Tibial artery (tissue), 4 donors: ENCODE measurements at regions not wholly inside any gene's neighbourhood (a gene's known extent, or its start where the extent isn't known, plus 50 kb on each side); places are given as distances from the start of the nearest gene placed in this dataset.
"Not testable (repeated sequence)": the region's sequence is repeated elsewhere in the genome, so short reads cannot be mapped to it uniquely, and the experiment has no call there.

Experiments used
- DNase-seq, 2 donors: peaks; one replicate each; pipeline ENCODE4 v3.0.0-alpha.2; 2019
- H3K27ac ChIP-seq, 2 donors: fragments of 200-600 bp; sonication (generic) in 1 of 2; 1 replicate in 1 of 2; 2 replicates in 1 of 2; pipeline ENCODE4 v1.5.1; 2018 to 2019; ENCODE audit warnings: mild to moderate bottlenecking in 1 of 2
- H3K27me3 ChIP-seq, 2 donors: fragments of 200-600 bp; sonication (generic) in 1 of 2; one replicate each; pipeline versions ENCODE4 v1.5.1 to v1.6.0; 2016 to 2019
- H3K36me3 ChIP-seq, 3 donors: fragments of 200-600 bp; sonication (generic) in 2 of 3; one replicate each; pipeline ENCODE4 v1.5.1; 2016 to 2019; ENCODE audit warnings: mild to moderate bottlenecking in 2 of 3
- H3K4me1 ChIP-seq, 4 donors: fragments of 200-600 bp; sonication (generic) in 2 of 4; 1 replicate in 3 of 4; 2 replicates in 1 of 4; pipeline ENCODE4 v1.5.1; 2016 to 2019
- H3K4me3 ChIP-seq, 2 donors: fragments of 200-600 bp; sonication (generic) in 1 of 2; 1 replicate in 1 of 2; 2 replicates in 1 of 2; pipeline ENCODE4 v1.5.1; 2018 to 2019; ENCODE audit warnings: mild to moderate bottlenecking in 2 of 2
- H3K9me3 ChIP-seq, 3 donors: fragments of 200-600 bp; sonication (generic) in 1 of 3; one replicate each; pipeline ENCODE4 v1.5.1; 2016 to 2019
- intact Hi-C: fragments of 100-400 bp; cut with DNase I; formaldehyde crosslinking; loops from one replicate; pipeline ENCODE4 v1.15.0; 2023; ENCODE audit warnings: low total_unique reads
- TF ChIP-seq, protein P1 (sequence below), 2 experiments: fragments of 200-600 bp in 1 of 2; fragments of 450-650 bp in 1 of 2; IDR thresholded peaks; one replicate each; pipeline ENCODE4 v1.5.1; 2017 to 2019; ENCODE audit warnings: antibody characterized with exemption in 2 of 2, mild to moderate bottlenecking in 1 of 2, moderate library complexity in 1 of 2

DNA sequence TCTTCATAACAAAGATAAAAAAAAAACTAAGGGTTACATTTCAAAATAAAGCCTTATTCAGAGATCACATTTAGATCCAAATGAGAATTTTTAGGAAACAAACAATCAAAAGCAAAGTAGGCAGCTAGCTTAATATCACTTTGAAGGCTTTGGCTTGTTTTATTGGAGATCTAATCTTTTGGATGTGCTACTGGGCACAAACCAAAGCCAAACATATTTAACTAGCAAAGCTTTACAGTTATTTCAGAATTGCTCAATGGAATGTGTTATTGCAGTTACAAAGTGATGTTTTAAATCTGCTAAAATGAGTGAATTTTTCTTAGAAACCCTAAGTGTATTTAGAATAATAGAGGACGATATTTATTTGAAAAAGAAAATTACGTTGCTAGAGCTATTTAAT lies 114.7 kb upstream of the KLHL1 start:
- intact Hi-C loops = no loop called here
- Histone ChIP-seq H3K27me3 (no peaks in the 10 kb centered on the region), H3K36me3 (no peaks in the 10 kb centered on the region), H3K4me1 (no peaks in the 10 kb centered on the region), H3K4me3 (no peak overlapping the region), H3K27ac (no peak overlapping the region), H3K9me3 (no peaks in the 10 kb centered on the region)
- TF ChIP-seq, protein P1, sequence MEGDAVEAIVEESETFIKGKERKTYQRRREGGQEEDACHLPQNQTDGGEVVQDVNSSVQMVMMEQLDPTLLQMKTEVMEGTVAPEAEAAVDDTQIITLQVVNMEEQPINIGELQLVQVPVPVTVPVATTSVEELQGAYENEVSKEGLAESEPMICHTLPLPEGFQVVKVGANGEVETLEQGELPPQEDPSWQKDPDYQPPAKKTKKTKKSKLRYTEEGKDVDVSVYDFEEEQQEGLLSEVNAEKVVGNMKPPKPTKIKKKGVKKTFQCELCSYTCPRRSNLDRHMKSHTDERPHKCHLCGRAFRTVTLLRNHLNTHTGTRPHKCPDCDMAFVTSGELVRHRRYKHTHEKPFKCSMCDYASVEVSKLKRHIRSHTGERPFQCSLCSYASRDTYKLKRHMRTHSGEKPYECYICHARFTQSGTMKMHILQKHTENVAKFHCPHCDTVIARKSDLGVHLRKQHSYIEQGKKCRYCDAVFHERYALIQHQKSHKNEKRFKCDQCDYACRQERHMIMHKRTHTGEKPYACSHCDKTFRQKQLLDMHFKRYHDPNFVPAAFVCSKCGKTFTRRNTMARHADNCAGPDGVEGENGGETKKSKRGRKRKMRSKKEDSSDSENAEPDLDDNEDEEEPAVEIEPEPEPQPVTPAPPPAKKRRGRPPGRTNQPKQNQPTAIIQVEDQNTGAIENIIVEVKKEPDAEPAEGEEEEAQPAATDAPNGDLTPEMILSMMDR (IDR thresholded peaks at IDR 0.05) = no peak
- no peak for DNase-seq

DNA sequence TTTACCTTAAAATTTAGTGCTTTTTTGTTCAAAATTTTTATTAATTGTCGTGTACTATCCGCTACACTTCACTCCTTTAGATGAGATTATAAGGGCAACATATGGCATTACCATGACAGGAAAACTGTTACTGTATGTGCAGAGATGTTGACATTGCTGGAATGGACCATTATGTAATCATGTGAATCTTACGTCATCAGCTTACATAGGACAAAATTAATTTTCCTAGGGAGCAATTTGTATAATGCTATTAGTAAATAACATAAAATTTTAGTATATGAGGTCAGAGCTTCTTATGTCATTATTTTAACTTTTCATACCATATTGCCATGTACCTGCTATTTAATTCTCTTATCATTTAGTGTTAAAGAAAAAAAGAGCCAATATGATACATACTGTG lies 110.4 kb upstream of the KLHL1 start:
- intact Hi-C loops = no loop called here
- Histone ChIP-seq H3K9me3 (no peaks in the 10 kb centered on the region), H3K27ac (no peak overlapping the region), H3K4me3 (no peak overlapping the region), H3K27me3 (no peaks in the 10 kb centered on the region), H3K4me1 (no peaks in the 10 kb centered on the region), H3K36me3 (no peaks in the 10 kb centered on the region)
- DNase-seq = no peak
- TF ChIP-seq, protein P1 (IDR thresholded peaks at IDR 0.05) = no peak

DNA sequence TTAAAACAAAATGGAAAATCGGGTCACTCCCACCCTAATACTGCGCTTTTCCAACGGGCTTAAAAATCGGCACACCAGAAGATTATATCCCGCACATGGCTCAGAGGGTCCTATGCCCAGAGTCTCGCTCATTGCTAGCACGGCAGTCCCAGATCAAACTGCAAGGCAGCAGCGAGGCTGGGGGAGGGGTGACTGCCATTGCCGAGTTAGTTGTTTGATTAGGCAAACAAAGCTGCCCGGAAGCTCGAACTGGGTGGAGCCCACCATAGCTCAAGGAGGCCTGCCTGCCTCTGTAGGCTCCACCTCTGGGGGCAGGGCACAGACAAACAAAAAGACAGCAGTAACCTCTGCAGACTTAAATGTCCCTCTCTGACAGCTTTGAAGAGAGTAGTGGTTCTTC lies 100.7 kb upstream of the KLHL1 start:
- intact Hi-C loops, H3K9me3 ChIP-seq, DNase-seq, H3K27me3 ChIP-seq, H3K36me3 ChIP-seq, H3K27ac ChIP-seq, H3K4me1 ChIP-seq, H3K4me3 ChIP-seq: not testable (repeated sequence)

DNA sequence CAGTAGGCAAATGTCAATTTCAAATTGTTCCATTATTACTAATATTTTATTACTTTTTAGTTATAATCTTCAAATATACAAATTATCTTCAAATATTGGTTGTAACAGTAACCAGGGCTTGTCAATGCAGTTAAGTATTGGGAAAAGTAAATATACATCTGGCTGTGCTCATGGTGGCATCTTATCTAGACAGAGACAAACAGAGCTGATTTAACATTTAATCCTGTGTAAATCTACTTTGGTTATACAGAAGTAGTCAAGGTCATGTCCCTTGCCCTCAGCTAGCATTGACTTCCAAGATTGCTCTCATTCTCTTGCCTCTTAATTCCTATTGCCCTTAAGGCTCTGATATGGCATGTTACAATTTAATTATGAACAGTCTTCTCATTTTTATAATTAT lies 98.4 kb upstream of the KLHL1 start:
- TF ChIP-seq, protein P1 (IDR thresholded peaks at IDR 0.05) = no peak
- Histone ChIP-seq H3K9me3 (no peaks in the 10 kb centered on the region), H3K27ac (no peak overlapping the region), H3K36me3 (no peaks in the 10 kb centered on the region), H3K4me1 (no peaks in the 10 kb centered on the region), H3K4me3 (no peak overlapping the region), H3K27me3 (no peaks in the 10 kb centered on the region)
- intact Hi-C loops = no loop called here
- DNase-seq = no peak

DNA sequence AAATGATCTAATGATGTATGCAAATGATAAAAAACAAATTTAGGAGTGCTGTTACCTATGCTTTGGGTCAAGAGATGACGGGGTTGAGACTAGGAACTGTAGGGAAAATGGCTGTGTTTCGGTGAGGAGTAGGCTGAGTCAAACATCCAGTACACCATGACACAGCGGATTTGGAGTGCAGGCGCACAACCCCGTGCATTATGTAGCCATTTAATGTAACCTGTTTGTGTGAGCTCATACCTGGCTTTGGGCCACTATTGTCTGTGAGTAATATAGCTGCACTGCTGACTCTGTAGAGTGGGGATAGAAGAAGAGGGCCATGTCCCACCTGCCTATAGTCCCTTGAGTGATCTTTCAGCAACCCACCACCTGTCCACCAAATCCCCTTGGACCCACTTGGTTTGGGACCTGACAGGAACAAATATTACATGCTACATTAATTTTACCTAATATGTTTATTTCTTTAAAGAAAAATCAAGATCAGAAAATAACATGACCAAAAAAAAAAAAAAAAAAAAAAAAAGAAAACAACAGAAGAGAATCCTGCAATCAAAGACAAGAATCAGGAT lies 95.5 kb upstream of the KLHL1 start:
- Histone ChIP-seq H3K9me3 (no peaks in the 10 kb centered on the region), H3K27ac (no peak overlapping the region), H3K4me3 (no peak overlapping the region), H3K4me1 (no peaks in the 10 kb centered on the region), H3K27me3 (no peaks in the 10 kb centered on the region), H3K36me3 (no peaks in the 10 kb centered on the region)
- intact Hi-C loops = no loop called here
- no peak for DNase-seq
- TF ChIP-seq, protein P1 (IDR thresholded peaks at IDR 0.05) = no peak

DNA sequence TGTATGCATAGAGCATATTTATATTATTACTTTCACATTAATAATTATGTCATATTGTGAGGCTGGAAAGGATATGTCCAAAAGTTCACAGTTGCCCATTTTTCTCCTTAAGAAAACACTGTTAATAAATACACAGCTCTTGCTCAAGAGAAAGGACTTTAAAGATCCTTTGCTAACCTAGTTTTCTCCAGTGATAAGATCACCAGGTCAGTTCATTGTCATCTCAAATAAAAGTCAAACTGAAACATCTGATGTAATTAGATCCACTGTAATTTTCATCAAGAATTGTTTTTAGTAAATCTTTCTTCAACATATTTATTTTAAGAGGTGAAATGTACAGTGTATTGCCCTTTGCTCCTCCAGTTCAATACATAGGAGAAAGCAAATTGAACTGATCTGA lies 82.8 kb upstream of the KLHL1 start:
- no peak for DNase-seq
- no peaks in the 10 kb centered on the region for H3K36me3 ChIP-seq
- H3K9me3 ChIP-seq = no peaks in the 10 kb centered on the region
- TF ChIP-seq, protein P1 (IDR thresholded peaks at IDR 0.05) = no peak
- H3K27me3 ChIP-seq = no peaks in the 10 kb centered on the region
- no peaks in the 10 kb centered on the region for H3K4me1 ChIP-seq
- intact Hi-C loops = no loop called here
- H3K27ac ChIP-seq = no peak overlapping the region
- no peak overlapping the region for H3K4me3 ChIP-seq
